Skin epidermis (tissue), 12 donors: ENCODE measurements at regions not wholly inside any gene's neighbourhood (a gene's known extent, or its start where the extent isn't known, plus 50 kb on each side); places are given as distances from the start of the nearest gene placed in this dataset.

Experiments
- H3K27ac ChIP-seq, 21 experiments: fragments of 200-600 bp; sonication (generic) in 11 of 21; one replicate each; pipeline ENCODE4 v1.5.0; 2020; ENCODE audit warnings: mild to moderate bottlenecking in 3 of 21, inconsistent platforms in 2 of 21, moderate library complexity in 2 of 21
- H3K4me3 ChIP-seq, 7 experiments: fragments of 200-600 bp; sonication (generic) in 2 of 7; one replicate each; pipeline ENCODE4 v1.5.0; 2020; ENCODE audit warnings: inconsistent platforms in 2 of 7, mild to moderate bottlenecking in 2 of 7, moderate library complexity in 1 of 7

DNA sequence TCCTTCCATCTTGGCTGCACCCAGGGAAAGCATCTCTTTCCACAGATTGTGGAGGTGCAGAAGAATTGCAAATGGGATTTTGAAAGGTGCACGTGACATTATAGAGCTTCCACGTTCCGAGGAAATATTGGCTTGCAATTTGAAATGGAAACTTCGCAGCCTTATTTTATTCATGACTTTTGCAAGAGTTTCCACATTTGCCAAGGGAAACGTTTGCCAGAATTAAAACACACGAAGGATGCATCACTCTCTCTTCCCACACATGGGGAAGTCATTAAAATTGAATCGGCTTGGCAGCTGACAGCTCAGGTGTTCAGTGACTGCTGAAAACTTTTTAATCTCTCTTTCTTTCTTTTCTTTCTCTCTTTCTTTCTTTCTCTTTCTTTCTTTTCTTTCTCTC, 475.4 kb upstream of the IGFBP3 start:
- no peak overlapping the region for H3K4me3 ChIP-seq
- H3K27ac ChIP-seq, result no peak overlapping the region

DNA sequence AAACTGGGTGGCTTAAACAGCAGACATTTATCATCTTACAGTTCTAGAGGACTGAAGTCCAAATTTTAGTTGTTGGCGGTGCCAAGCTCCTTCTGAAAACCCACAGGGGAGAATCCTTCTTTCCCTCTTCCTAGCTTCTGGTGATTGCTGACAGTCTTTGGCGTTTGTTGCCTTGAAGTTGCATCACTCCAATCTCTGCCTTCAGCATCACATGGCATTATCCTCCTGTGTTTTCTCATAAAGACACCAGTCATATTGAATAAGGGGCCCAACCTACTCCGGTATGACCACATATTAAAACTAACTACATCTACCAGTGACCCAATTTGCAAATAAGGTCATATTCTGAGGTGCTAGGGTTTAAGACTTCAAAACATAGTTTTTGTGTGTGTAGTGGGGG, 472.1 kb upstream of the IGFBP3 start:
- Histone ChIP-seq H3K27ac (no peak overlapping the region), H3K4me3 (no peak overlapping the region)

DNA sequence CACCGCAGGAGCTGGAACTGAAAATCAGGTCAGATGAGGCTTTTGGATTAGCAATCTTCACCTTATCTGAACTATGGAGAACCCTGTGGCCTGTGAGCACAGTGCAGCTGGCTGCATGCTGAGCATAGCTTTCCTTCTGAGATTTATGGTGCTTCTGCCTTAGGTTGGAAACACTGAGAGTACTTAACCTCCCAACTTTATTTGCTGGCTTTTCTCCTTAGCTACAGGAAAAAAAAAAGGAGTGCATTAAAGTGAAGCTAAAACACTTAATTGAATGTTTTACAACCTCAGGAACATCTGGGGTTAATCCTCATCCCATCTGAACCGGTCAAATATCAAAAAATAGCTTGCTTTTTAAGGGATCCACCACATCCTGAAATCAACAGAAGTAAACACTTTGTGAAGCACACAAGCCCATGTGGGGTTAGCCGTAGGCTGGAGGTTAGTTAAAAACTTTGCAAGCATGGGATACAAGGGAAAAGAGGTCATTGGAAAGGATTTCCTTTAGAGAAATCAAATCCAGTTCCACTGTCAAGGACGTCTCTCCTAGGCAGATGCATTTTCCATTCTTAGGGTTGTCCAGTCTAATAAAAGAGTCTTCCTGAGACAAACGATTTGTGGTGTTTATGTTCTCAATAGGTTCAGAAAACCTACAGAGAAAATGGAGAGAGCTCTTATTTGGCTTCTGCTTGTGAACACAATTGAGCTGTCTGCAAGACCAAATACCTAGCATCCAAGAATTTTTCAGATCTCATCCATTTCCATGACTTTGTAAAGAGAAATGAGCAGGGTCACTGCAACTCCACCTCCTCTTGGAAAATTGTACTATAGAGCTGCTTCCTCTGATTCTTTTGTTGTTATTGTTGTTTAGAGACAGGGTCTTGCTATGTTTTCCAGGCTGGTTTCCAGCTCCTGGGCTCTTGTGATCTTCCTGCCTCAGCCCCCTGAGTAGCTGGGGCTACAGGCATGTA, 470.4 kb upstream of the IGFBP3 start:
- Histone ChIP-seq H3K4me3 (no peak overlapping the region), H3K27ac (no peak overlapping the region)

DNA sequence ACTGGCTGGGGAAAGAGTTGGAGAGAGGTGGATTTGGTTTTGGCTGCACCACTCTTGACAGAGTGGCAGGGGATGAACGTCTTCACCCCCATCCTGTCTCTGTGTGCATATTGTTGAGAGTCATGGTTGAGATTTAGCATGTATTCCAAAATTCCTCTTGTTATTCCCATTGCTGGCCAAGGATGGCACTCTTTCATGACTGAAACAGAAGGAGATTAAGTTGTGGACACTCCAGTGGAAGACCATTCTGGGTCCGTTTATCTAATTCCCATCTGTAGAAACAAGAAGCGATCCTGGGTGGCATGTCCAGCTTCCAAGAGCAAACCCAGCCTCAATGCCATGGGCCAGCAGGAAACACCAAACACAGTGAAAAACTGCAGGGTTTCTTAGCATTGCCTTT, 469.0 kb upstream of the IGFBP3 start:
- Histone ChIP-seq H3K27ac (no peak overlapping the region), H3K4me3 (no peak overlapping the region)

DNA sequence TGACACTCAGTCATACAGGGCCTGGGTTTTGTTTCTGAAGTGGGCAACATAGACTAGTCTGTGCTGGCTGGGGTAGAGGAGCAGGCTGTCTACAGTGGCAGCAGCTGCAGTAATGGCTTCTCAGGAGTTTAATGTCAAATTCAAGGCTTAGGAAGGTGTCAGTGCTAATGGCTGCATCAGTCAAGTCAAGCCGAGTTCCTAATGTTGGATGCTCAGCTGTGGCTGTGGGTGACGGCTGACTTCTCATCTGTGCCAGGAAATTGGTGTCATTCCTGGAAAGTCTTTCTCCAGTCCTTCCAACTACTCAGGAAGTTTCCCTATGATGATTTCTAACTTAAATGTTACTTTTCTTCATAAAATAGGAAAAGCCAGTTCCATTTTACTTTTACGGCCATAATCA, 468.1 kb upstream of the IGFBP3 start:
- no peak overlapping the region for H3K4me3 ChIP-seq
- H3K27ac ChIP-seq, result no peak overlapping the region

DNA sequence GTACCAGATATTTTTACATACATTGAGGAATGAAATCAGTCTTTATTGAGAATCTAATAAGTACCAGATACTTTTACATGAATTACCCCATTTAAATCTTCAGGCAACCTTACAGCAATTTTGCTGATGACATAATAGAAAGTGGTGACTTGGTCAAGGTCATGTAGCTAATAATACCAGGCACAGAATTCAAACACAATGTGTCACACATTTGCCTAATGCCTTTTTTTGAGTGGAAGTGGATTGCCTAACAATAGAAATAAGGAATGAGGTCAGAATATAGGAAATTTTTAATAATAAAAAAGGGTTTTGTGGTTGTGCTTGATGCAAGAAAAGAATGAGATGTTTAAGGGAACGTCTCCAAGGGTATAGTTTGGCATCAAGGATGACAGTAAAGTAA, 466.6 kb upstream of the IGFBP3 start:
- H3K27ac ChIP-seq, result no peak overlapping the region

DNA sequence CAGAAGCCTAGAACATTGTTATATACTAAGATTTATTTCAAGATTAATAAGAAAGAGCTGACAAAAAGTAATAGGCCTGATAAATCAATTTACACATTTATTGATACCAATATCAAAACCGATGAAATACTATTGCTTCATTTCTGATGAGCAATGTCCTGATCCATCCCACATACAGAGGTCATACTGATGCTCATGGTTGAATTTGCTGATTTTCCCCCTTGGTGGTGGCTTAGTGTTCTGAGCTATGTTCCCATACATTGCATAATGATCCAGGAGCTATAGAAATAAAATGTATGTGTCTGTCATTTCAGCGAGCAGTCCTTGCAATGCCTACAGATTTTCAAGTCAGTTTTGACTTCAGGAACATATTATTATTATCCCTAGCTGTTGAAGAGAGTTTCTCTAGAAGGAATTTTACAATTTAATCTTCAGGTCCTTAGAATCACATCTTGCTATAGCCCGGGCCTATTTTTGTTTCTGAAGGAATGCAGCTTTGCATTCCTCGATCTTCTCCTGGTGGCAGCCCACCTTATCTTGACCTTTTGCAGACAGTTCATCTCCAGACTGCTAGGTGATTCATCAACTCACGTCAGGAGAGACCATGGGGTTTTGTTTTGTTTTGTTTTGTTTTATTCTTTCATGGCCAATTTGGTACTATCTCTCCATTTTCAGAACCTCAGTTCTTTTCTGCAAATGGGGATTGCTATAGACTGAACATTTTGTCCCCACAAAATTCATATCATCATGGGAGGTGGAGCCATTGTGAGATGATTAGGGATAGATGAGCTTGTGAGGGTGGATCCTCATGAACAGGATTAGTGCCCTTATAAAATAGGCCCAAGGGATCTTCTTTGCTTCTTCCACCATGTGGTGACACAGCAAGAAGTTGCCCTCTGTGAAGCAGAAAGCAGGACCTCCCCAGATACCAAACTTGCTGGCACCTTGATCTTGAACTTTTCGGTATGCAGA, 465.6 kb upstream of the IGFBP3 start:
- Histone ChIP-seq H3K4me3 (no peak overlapping the region), H3K27ac (peak overlapping the region in 2 of 21 experiments; percentile 1 to 20)

More for the DNA sequence above, 466.6 kb upstream of the IGFBP3 start:
- H3K4me3 ChIP-seq, result no peak overlapping the region

DNA sequence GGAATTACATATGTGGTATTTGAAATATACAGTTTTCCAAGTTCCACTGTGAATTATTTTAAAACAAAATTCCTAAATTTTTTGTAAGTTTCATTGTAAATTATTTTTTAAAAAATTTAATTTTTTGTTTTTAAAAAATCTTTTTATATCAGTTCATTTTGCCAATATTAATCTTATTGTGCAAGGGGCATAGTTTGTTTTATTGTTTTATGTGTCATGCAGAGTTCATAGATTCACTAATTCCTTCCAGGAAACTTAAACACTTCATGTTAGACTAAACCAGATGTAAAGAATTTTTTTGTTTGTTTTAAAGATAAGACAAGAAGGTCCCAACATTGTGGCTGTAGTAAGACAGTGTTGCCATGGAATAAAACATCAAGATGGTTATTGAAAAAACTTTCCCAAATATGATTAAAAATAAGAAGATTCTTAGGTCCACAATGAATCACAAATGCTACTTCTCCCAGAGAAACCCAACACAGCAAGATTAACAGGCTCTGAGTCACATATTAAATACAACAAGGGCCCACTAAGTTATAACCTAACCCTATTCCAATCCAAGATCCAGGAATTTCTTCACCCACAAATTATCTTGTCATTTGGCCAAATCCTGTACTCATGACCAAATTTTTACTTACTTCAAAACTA, 464.7 kb upstream of the IGFBP3 start:
- Histone ChIP-seq H3K27ac (no peak overlapping the region), H3K4me3 (no peak overlapping the region)

DNA sequence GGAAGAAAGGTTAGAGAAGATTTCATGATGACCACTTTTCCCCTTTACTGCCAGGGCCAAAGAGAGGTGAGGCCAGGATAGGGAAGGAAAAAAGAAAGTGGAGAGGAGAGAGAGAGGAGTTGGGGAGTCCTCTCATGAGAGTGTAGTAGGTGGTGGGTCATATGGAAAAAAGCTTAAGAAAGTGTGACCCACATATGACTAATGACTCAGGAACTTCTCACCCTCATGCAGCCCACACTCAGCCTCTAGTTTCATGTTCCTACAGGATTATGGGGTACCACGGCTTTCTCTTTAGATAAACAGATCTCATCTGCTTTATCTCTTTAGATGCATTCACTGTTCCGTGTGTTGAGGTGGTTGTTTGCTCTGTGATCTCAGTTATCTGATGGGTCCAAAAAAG, 462.5 kb upstream of the IGFBP3 start:
- no peak overlapping the region for H3K27ac ChIP-seq

DNA sequence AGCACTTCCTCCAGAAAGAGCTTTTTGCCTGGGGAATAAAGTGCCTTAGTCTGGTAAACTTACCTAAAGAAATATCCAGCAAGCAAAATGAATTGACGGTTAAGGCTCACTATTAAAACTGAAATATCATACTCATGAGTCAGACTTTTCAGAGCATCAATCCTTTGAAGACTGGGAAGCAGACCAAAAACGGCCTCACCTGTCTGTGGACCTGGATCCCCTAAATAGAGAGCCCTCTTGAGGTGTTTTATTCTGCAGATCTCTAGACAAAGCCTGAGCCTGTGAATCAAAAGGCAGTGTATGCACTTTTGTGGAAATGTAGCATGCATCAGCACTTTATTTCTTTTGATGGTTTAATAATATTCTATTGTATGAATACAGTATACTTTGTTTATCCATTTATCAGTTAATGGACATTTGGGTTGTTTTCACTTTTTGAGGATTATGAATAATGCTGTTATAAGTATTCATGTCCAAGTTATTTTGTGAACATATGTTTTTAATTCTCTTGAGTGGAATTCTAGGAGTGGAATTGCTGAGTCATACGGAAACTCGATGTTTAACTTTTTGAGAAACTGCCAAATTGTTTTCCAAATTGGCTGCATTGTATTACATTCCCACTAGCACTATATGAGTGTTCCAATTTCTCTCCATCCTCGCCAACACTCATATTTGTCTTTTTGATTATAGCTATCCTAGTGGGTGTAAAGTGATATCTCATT, 449.0 kb upstream of the IGFBP3 start:
- H3K4me3 ChIP-seq, result no peak overlapping the region
- no peak overlapping the region for H3K27ac ChIP-seq

More for the DNA sequence above, 462.5 kb upstream of the IGFBP3 start:
- no peak overlapping the region for H3K4me3 ChIP-seq

DNA sequence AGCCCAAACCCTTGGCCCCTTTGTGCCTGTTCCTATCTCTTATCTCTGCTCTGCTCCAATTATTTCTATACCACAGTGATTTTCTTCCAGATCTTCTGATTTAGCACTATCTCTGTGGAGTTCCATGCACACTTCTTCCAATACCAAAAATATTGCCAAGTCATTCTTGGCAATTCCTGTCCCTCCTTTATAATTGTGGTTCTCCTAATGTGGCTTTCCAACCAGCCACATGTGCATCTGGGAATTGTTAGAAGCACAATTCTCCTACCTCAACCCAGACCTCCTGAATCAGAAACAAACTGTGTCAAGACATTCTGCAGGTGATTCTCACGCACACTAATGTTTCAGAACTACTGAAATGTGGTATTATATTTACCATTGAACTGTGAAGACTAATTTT, 447.8 kb upstream of the IGFBP3 start:
- no peak overlapping the region for H3K27ac ChIP-seq
- H3K4me3 ChIP-seq, result no peak overlapping the region

DNA sequence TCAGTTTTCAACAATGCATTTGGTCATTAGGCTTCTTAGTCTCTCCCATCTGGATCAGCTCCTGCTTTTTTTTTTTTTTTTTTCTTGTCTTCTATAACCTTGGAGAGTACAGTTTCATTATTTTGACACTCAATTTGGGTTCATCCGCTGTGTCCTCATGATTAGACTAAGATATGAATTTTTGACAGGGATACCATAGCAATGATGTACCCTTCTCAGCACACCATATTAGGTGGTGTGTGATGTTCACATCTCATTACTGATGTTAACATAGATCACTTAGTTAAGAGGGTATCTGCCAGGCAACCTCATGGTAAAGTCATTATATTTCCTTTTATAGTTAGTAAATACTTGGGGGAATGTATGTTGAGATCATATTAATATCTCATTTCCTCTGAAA, 445.5 kb upstream of the IGFBP3 start:
- Histone ChIP-seq H3K27ac (no peak overlapping the region), H3K4me3 (no peak overlapping the region)

DNA sequence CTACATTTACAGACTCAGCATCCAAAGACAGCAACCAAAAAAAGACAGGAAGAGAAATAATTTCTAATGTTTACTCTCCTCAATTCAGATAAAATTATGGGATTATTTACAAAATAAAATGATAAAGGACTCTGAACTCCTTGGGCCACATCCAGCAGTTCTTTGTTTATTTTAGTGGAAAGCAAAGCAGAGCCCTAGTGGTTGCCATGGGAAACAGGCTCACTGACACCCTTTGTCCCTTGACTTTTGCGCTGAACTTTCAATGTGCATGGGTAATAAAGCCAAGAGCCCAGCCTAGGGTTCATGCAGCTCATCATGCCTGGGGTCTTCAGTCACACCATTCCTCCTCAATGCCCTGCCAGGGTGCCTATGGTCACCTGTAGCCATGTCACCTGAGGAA, 442.6 kb upstream of the IGFBP3 start:
- Histone ChIP-seq H3K4me3 (no peak overlapping the region), H3K27ac (no peak overlapping the region)

DNA sequence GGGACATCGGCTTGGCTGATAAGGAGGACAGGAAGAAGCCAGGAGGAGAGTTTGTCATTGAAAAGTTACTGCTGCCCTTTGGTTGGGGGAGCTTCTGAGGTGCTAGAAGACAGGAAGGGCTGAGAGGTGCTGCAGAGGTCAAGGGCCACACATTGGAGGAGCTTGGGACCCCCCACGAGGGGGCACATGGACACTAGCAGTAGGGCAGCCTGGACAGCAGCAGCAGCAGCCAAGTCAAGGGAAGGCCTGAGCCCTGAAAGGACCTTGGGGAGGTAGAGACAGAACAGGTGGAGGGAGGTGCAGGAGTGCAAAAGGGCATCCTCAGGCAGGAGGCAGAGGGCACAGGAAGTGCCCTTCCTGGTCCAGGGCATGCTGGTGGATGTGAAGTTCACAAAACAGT, 439.7 kb upstream of the IGFBP3 start:
- H3K4me3 ChIP-seq, result no peak overlapping the region
- no peak overlapping the region for H3K27ac ChIP-seq

DNA sequence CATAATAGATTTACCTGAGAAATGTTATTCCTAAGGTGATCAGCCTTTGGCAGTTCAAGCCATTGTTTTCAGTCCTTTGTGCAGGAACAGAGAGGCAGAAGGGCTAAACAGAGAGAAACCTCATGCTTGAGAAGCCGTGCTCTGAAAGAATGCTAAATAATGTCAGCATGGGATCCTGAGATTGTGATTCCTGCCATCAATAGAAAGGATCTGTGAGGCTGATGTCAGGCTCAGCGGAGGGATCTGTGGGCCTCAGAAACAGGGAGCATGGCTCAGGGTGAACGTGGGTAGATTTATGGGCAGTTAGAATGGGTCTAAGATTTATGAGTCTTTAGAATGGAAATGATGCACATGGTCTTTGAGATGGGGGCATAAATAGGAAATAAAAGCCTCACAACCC, 439.2 kb upstream of the IGFBP3 start:
- no peak overlapping the region for H3K27ac ChIP-seq
- H3K4me3 ChIP-seq, result no peak overlapping the region

DNA sequence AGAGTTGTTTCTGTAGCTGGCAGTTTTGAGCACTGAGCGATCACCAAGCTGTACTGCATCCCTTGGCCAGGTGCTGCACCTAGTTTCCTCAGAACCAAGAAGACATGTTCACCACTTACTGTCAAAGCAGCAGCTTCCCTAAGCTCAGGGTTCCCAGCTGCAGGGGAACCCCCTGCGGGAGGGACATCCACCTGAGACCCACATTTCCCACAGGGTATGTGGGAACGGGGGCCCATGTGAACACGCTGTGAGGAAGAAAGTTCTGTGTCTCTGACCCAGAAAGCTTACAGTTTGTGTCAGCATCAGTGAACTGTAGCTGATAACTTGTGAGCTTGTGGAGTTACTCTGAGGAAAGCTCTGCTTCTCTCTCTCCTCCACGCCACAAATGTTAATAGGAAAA, 436.8 kb upstream of the IGFBP3 start:
- Histone ChIP-seq H3K27ac (no peak overlapping the region), H3K4me3 (no peak overlapping the region)

DNA sequence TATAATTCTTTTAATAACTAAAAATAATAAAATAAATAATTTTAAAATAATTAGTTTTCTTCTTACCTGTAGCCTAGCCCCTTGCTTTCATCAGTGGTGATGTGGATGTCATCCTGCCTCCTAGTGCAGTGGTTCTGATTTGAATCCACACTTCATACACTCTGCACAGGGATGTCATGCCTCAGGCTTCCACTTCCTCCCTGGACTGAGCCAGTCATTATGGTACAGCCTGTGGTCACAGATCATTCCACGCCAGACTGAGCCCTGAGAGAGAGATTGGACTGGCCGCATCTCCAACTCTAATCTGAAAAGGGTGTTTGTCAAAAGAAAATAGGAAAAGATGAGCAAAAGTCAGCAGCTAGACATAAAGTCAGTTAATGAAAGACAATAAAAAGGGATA, 436.2 kb upstream of the IGFBP3 start:
- no peak overlapping the region for H3K27ac ChIP-seq
- no peak overlapping the region for H3K4me3 ChIP-seq

DNA sequence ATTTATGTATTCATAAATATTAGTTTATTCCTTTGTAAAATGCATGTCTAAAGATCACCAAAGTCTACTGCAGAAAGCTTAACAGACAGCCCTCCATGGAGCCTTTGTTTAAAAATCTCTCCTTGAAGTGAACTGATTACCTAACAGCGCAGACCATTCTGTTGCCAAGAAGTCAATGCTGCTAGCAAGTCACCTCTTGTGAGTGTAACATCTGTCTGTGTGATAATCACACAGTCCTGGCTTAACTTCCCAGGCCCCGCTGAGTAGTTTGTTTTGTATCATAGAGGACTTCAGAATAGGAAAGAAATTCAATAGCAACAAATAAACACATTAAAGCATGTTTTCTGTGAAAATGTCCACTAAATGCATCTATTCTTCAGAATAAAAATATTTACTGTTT, 435.3 kb upstream of the IGFBP3 start:
- H3K27ac ChIP-seq, result no peak overlapping the region

DNA sequence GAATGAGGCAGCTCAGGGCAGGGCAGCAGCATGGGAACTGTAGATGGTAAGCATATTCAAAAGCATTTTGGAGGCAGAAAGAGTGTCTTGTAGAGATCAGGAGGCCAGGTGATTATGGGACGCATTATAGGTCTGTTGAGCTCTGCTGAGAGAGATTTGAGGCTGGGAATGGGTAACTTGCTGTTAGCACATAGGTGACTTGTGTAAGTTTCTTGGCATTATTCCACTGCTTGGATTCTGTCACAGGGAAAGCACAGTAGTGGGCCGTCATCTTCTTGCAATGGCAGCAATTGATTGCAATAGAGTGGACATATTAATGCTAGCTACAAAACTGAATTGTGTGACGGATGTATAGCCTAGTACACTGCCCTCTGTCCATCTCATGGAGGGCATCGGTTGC, 434.3 kb upstream of the IGFBP3 start:
- Histone ChIP-seq H3K27ac (no peak overlapping the region), H3K4me3 (no peak overlapping the region)

More for the DNA sequence above, 435.3 kb upstream of the IGFBP3 start:
- H3K4me3 ChIP-seq, result no peak overlapping the region
